Activated naive CD4-positive, alpha-beta T cell treated with anti-CD3 and anti-CD28 coated beads, Interleukin-2, amount 50 U/mL, for 72 hours (primary cell): ENCODE measurements at regions not wholly inside any gene's neighbourhood (a gene's known extent, or its start where the extent isn't known, plus 50 kb on each side); places are given as distances from the start of the nearest gene placed in this dataset.

Experiments
- ATAC-seq, 2 donors: fragments of 150-1000 bp; cut with Tn5 transposase; 2 replicates each; pipeline ENCODE4 v1.10.0; 2021; ENCODE audit warnings: mild to moderate bottlenecking in 2 of 2, moderate library complexity in 2 of 2
- DNase-seq, 2 donors: peaks; one replicate each; pipeline ENCODE4 v3.0.0; 2021 to 2022; ENCODE audit warnings: low spot score in 2 of 2
- H3K27ac Mint-ChIP-seq, 2 donors: one replicate each; pipeline ENCODE4 v1.8.0; 2022; ENCODE audit warnings: mild to moderate bottlenecking in 2 of 2, mixed read lengths in 2 of 2
- H3K36me3 Mint-ChIP-seq, 2 donors: one replicate each; pipeline ENCODE4 v1.8.0; 2022; ENCODE audit warnings: mixed read lengths in 2 of 2
- H3K9me3 Mint-ChIP-seq, 2 donors: one replicate each; pipeline ENCODE4 v1.8.0; 2022; ENCODE audit warnings: mixed read lengths in 2 of 2

DNA sequence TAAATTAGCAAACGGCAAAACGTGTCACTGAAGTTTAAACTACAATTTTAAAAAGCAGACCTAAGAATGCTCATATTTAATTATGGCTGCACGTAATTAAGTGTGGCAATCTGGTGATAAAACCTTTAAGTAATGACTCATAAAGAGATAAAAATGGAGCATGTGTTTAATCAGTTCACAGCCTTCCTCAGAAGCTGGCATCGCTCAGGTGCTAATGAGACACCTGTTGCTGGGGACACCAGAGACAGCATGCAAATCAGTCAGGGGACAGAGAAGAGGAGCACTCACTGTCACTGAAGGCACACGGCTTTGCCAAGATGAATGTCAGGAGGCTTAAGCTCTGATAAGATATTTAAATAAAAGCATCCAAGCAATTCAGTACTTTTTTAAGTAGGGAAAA, 840.3 kb downstream of the GALC start:
- H3K27ac Mint-ChIP-seq = no peak overlapping the region
- ATAC-seq = no peak
- DNase-seq = no peak
- no peaks in the 10 kb centered on the region for H3K36me3 Mint-ChIP-seq
- peaks cover 12 to 20% of the 10 kb centered on the region in 2 donors for H3K9me3 Mint-ChIP-seq

DNA sequence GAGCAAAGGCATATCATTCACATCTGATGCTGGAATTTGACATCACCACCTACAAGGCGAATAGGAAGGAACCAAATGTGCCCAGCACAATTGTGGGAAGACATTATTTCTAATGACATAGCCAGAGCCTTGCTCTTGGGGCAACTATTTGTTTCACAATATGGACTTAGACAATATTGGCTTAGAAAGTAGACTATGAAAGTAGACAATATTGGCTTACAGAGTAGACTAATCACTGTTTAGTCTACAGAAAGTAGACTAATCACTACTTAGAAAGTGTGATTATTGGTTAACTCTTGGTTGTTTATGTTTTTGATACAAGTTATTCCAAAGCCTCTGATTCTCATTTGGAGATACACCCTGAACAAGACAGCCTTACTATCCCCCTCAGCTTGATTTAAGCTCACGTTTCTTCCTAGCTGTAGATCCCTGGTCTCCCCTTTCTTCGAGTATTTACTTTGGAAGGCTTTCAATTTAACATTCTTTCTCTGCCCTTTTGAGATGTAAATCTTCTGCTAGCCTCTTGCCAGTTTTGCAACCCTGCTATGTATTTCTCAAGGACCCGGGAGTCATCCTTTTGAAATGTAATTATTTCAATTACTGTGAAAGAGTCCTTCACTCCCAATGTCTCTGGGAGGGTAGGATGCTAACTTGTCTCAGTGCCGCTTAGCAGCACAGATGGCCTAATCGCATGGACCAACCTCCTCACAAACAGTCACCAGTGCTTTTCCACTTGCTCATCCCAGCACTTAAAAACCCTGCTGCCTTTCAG, 843.2 kb downstream of the GALC start:
- ATAC-seq (no peak), DNase-seq (no peak)
- Mint-ChIP-seq H3K36me3 (no peaks in the 10 kb centered on the region), H3K9me3 (peaks cover 16 to 20% of the 10 kb centered on the region in 2 donors), H3K27ac (no peak overlapping the region)

DNA sequence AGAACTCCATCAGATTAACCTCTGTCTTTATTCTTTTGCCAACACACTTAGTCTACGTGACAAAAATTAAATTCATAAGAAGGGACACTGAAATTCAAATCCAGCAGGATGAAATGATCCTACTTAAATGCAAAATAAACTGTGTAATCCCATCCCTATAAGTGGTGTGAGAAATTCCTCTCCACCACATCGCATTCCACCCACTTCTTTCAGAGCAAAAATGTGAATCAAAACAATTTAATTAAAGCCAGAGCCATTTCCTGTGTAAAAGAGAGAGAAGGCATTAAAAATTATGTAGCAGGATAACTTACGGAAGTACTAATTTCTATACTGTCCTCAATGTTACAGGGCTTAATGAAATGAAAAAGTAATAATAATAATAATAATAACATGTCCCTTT, 844.3 kb downstream of the GALC start:
- DNase-seq = no peak
- H3K27ac Mint-ChIP-seq = no peak overlapping the region
- ATAC-seq = no peak
- no peaks in the 10 kb centered on the region for H3K36me3 Mint-ChIP-seq
- H3K9me3 Mint-ChIP-seq = peaks cover 16 to 17% of the 10 kb centered on the region in 2 donors

- ATAC-seq (no peak), DNase-seq (no peak)
- Mint-ChIP-seq H3K9me3 (peaks cover 15 to 19% of the 10 kb centered on the region in 2 donors), H3K36me3 (peaks cover 0 to 7% of the 10 kb centered on the region in 2 donors), H3K27ac (no peak overlapping the region)
Observed at GRCh38 chr14:87142551-87143211, 850.3 kb downstream of the GALC start.

DNA sequence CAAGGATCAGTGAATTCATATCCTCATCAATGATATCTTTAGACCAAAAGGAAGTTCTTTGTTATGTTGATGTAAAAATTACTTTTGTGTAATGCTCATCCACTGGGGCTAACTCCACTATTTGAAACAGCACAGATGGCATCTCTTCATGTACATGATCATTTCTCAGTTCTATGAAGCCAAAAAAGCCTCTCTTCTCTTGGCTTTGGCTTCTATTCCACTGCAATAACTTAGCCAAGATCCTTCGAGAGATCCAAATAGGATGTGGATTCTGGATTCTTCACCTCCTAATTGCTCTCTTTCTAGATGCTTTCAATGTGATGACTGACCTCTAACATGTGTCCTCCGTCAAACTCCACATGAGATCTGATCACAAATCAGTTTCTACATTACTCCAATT, 851.2 kb downstream of the GALC start:
- DNase-seq (no peak), ATAC-seq (no peak)
- no peak overlapping the region for H3K27ac Mint-ChIP-seq
- peaks cover 15 to 19% of the 10 kb centered on the region in 2 donors for H3K9me3 Mint-ChIP-seq
- H3K36me3 Mint-ChIP-seq = peaks cover 0 to 7% of the 10 kb centered on the region in 2 donors

GRCh38 chr14:87139299-87139698, 853.7 kb downstream of the GALC start:
- ATAC-seq (no peak), DNase-seq (no peak)
- H3K36me3 Mint-ChIP-seq = peaks cover 0 to 7% of the 10 kb centered on the region in 2 donors
- peaks cover 20% of the 10 kb centered on the region in 2 donors for H3K9me3 Mint-ChIP-seq
- H3K27ac Mint-ChIP-seq = no peak overlapping the region

DNA sequence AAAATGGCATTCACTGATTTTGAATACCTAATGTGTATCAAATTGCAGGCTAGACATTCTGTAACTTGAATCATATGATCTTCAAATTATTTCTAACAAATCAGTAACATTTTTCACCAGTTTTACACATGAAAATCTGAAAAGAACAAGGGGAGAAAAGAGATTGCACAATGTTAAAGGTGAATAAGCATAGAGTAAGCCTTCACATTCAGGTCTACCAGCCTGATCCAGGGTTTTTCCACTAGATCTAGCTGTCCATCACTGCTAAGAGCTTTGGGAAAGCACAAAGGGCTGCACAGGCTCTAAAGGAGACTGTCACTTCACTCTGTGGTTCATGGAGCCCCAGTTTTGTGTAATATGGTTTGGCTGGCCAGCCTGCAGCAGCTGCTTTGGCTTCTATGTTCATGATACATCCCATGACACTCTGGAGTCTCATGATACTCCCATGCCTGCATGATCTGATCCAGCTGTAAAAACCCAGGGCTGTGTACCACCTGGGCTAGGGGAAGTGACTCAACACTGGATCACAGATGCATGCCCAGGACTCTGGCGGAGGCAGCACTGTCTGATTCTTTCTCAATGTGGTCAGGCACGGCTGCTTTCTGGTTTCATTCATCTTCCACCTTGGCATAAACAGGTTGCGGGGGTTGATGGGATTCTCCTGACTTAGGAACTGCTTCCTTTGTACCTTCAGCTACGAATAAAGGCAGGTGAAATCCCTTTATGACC, 859.7 kb downstream of the GALC start:
- DNase-seq (no peak), ATAC-seq (no peak)
- peaks cover 6 to 16% of the 10 kb centered on the region in 2 donors for H3K9me3 Mint-ChIP-seq

GRCh38 chr14:87131879-87132278, 861.1 kb downstream of the GALC start:
- Mint-ChIP-seq H3K36me3 (no peaks in the 10 kb centered on the region), H3K9me3 (peaks cover 10 to 16% of the 10 kb centered on the region in 2 donors), H3K27ac (no peak overlapping the region)
- ATAC-seq (no peak), DNase-seq (no peak)

More for the DNA sequence above, 859.7 kb downstream of the GALC start:
- H3K36me3 Mint-ChIP-seq = no peaks in the 10 kb centered on the region
- H3K27ac Mint-ChIP-seq = no peak overlapping the region

DNA sequence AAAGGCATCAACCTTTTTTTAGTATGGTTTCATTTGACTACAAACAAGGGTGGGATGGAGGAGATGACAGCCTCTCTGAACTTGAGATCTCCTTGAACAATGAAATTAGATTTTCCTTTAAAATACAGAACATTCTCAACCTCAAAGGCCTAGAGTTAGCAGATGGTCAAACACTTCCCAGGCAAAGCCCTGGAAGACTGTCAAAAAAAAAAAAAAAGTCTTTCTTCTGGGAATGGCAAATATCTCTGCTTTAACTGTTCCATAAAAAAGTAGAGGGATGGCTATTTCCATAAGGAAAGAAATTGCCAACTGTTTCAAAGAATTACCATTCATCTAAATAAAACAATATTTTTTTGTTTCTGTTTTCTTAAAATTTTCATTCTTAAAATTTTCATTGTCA, 870.8 kb downstream of the GALC start:
- no peak overlapping the region for H3K27ac Mint-ChIP-seq
- no peaks in the 10 kb centered on the region for H3K36me3 Mint-ChIP-seq
- no peak for ATAC-seq
- peaks cover 8 to 17% of the 10 kb centered on the region in 2 donors for H3K9me3 Mint-ChIP-seq
- no peak for DNase-seq

DNA sequence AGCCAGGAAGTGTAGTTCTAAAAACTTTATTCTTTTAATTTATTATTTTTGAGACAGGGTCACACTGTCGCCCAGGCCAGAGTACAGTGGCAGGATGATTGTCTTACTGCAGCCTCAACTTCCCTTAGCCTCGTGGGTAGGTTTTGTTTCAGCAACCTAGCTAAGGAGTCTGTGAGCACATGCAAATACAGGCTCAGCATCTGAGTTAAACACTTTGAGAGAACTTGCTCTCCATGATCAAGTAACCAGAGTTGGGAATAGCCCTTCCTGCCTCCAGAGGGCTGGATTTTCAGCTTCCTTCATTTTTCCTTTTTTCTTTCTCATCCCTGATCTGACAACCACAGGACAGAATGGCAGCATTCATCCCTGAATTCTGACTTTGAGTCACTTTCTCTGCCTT, 871.3 kb downstream of the GALC start:
- H3K27ac Mint-ChIP-seq = no peak overlapping the region
- H3K36me3 Mint-ChIP-seq = no peaks in the 10 kb centered on the region
- no peak for DNase-seq
- ATAC-seq = no peak
- H3K9me3 Mint-ChIP-seq = peaks cover 4 to 17% of the 10 kb centered on the region in 2 donors

GRCh38 chr14:87115234-87115633, 877.7 kb downstream of the GALC start:
- DNase-seq = no peak
- Mint-ChIP-seq H3K36me3 (no peaks in the 10 kb centered on the region), H3K9me3 (peaks cover 5 to 14% of the 10 kb centered on the region in 2 donors), H3K27ac (no peak overlapping the region)
- ATAC-seq = no peak

DNA sequence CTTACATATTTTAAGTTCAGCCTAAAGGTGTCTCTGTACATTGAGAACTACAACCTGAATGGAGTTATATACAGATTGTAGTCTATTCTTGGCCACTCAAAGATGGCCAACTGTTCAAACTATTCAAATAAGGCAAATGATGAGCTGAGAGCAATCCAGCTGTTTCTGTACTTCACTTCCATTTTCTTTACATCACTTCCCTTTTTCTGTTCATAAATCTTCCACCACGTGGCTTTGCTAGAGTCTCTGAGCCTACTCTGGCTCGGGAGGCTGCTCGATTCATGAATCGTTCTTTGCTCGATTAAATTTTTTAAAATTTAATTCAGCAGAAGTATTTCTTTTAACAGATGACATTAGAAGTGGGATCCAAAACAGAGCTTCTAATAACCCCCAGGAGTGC, 879.7 kb downstream of the GALC start:
- no peak for DNase-seq
- no peaks in the 10 kb centered on the region for H3K36me3 Mint-ChIP-seq
- H3K9me3 Mint-ChIP-seq = peaks cover 12 to 21% of the 10 kb centered on the region in 2 donors
- no peak overlapping the region for H3K27ac Mint-ChIP-seq
- ATAC-seq = no peak

DNA sequence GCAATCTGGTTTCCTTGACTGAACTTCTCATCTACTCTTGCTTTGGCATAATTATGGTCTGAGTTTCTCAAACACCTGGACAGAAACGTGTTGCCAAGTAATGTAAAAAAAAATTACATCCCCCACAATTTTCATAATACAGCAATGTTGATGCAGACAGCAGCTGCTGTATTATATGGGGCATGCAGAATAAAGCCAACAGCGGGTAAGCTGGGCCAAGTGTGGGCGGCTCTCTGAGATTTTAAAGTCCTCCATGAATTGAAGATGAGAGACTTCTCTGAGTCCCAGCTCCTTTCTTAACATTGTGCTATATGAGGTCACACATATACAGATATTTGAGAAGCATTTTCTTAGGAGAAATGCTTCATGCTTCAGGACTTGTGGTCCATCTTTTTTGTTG, 881.2 kb downstream of the GALC start:
- Mint-ChIP-seq H3K36me3 (no peaks in the 10 kb centered on the region), H3K9me3 (peaks cover 19 to 23% of the 10 kb centered on the region in 2 donors), H3K27ac (no peak overlapping the region)
- DNase-seq (no peak), ATAC-seq (no peak)

DNA sequence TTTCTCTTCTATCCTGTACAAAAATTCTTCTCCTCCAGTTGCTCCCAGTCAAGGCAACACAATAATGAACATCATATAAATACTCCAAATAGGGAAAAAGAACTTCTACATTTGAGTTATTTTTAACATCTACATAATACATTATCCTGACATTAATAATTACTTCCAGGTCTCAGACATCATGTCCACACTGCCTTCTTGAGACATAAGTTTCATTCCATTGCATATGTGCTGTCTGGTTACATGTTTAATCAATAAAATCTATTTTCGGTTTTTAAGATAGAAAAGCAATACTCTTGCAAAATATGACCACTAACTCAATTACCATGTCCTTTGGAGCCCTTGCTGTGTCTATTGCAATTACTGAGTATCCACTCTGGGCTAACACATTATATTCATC, 881.9 kb downstream of the GALC start:
- no peak overlapping the region for H3K27ac Mint-ChIP-seq
- H3K36me3 Mint-ChIP-seq = no peaks in the 10 kb centered on the region
- ATAC-seq (no peak), DNase-seq (no peak)
- H3K9me3 Mint-ChIP-seq = peaks cover 19 to 23% of the 10 kb centered on the region in 2 donors

GRCh38 chr14:87109271-87109670, 883.7 kb downstream of the GALC start:
- DNase-seq (no peak), ATAC-seq (no peak)
- Mint-ChIP-seq H3K36me3 (no peaks in the 10 kb centered on the region), H3K9me3 (peaks cover 19 to 23% of the 10 kb centered on the region in 2 donors), H3K27ac (no peak overlapping the region)

- no peaks in the 10 kb centered on the region for H3K36me3 Mint-ChIP-seq
- ATAC-seq (no peak), DNase-seq (no peak)
- H3K27ac Mint-ChIP-seq = no peak overlapping the region
- H3K9me3 Mint-ChIP-seq = peaks cover 19 to 23% of the 10 kb centered on the region in 2 donors
Observed at GRCh38 chr14:87108726-87109125, 884.3 kb downstream of the GALC start.

GRCh38 chr14:87102811-87103378, 890.1 kb downstream of the GALC start:
- ATAC-seq (no peak), DNase-seq (no peak)
- Mint-ChIP-seq H3K27ac (no peak overlapping the region), H3K9me3 (peaks cover 18 to 19% of the 10 kb centered on the region in 2 donors), H3K36me3 (no peaks in the 10 kb centered on the region)
